Ovary (tissue), 7 donors: ENCODE measurements at regions not wholly inside any gene's neighbourhood (a gene's known extent, or its start where the extent isn't known, plus 50 kb on each side); places are given as distances from the start of the nearest gene placed in this dataset.

Experiments
- DNase-seq, 5 donors: peaks; one replicate each; pipeline ENCODE4 v3.0.0-alpha.2; 2019 to 2020
- H3K27ac ChIP-seq, 2 donors: fragments of 200-600 bp; one replicate each; pipeline versions ENCODE4 v1.5.1 to v1.8.0; 2019 to 2022
- H3K27me3 ChIP-seq: fragments of 200-600 bp; one replicate; pipeline ENCODE4 v1.8.0; 2022
- H3K36me3 ChIP-seq: fragments of 200-600 bp; sonication (generic); one replicate; pipeline ENCODE4 v1.5.1; 2019
- H3K4me1 ChIP-seq: one replicate; pipeline ENCODE4 v1.8.1; 2013; ENCODE audit warnings: mild to moderate bottlenecking, moderate library complexity; ENCODE audit not compliant: insufficient read depth
- H3K4me3 ChIP-seq: fragments of 200-600 bp; sonication (generic); one replicate; pipeline ENCODE4 v1.5.1; 2017
- H3K9me3 ChIP-seq, 2 donors: fragments of 200-600 bp in 1 of 2; sonication (generic) in 1 of 2; one replicate each; pipeline versions ENCODE4 v1.5.1 to v1.8.1; 2013 to 2019; ENCODE audit warnings: mild to moderate bottlenecking in 1 of 2, moderate library complexity in 1 of 2
- CTCF ChIP-seq, 3 donors: fragments of 450-650 bp in 2 of 3; fragments of 200-600 bp in 1 of 3; IDR thresholded peaks; one replicate each; pipeline versions ENCODE4 v1.5.1 to v1.8.0; 2016 to 2022; ENCODE audit warnings: antibody characterized with exemption in 3 of 3, mild to moderate bottlenecking in 1 of 3
- EP300 ChIP-seq: sonication (generic); formaldehyde crosslinking; IDR thresholded peaks from one replicate; pipeline ENCODE4 v1.6.1; 2017; ENCODE audit warnings: antibody characterized with exemption
- POLR2A ChIP-seq: fragments of 450-650 bp; IDR thresholded peaks from one replicate; pipeline ENCODE4 v1.6.1; 2017; ENCODE audit warnings: antibody characterized with exemption, mild to moderate bottlenecking, moderate library complexity
- WGBS, 3 donors: extraction: QIAGEN DNeasy Blood & Tissue Kit in 1 of 3; methylation state at CpG; one replicate each; pipeline versions ENCODE4 v1.1.5 to v1.1.7; 2013 to 2017; 5-methylcytosine and 5-hydroxymethylcytosine counted together
- intact Hi-C, 4 donors: fragments of 100-400 bp; cut with DNase I; formaldehyde crosslinking; loops; one replicate each; pipeline versions ENCODE4 v1.11.0 to v1.15.1; 2022 to 2023
- donor health status: DM: no; HTN: no; CAD: no; lungs with moderate emphysema.
- donor health status: DM: no; HTN: no; CAD: no.
- donor health status: Bipolar disorder and iron deficiency.
- donor health status: DM: no; HTN: no; CAD: no.
- donor health status: DM: yes; HTN: yes; CAD: no.

GRCh38 chr2:217501887-217502286 is 500.9 kb downstream of the TNS1 start:
- H3K27ac ChIP-seq = no peak overlapping the region
- H3K36me3 ChIP-seq = no peaks in the 10 kb centered on the region
- no peaks in the 10 kb centered on the region for H3K27me3 ChIP-seq
- intact Hi-C loops = no loop called here
- DNase-seq = no peak
- no peak overlapping the region for H3K4me3 ChIP-seq
- no peak for TF ChIP-seq POLR2A
- no peak for TF ChIP-seq CTCF (IDR thresholded peaks at IDR 0.05)
- no peak for TF ChIP-seq EP300
- no peaks in the 10 kb centered on the region for H3K4me1 ChIP-seq
- 88 to 92% (median 91%) methylated on average over 2 of the region's 2 CpGs for WGBS, 3 donors
- no peaks in the 10 kb centered on the region for H3K9me3 ChIP-seq

- no peaks in the 10 kb centered on the region for H3K4me1 ChIP-seq
- WGBS, 3 donors = 70 to 82% (median 72%) methylated on average over 3 of the region's 3 CpGs
- H3K27ac ChIP-seq = no peak overlapping the region
- TF ChIP-seq CTCF (IDR thresholded peaks at IDR 0.05) (no peak), EP300 (no peak), POLR2A (no peak)
- H3K9me3 ChIP-seq = no peaks in the 10 kb centered on the region
- no peak for DNase-seq
- intact Hi-C loops = no loop called here
- no peak overlapping the region for H3K4me3 ChIP-seq
- no peaks in the 10 kb centered on the region for H3K36me3 ChIP-seq
- H3K27me3 ChIP-seq = no peaks in the 10 kb centered on the region
Measured at GRCh38 chr2:217497843-217498377, 504.9 kb downstream of the TNS1 start.

- no peak overlapping the region for H3K4me3 ChIP-seq
- TF ChIP-seq POLR2A = no peak
- no peak for TF ChIP-seq CTCF (IDR thresholded peaks at IDR 0.05)
- no peak for TF ChIP-seq EP300
- H3K27me3 ChIP-seq = no peaks in the 10 kb centered on the region
- no peaks in the 10 kb centered on the region for H3K9me3 ChIP-seq
- no peak overlapping the region for H3K27ac ChIP-seq
- intact Hi-C loops = no loop called here
- WGBS, 3 donors = 95 to 99% (median 96%) methylated on average over 4 of the region's 4 CpGs
- no peak for DNase-seq
- no peaks in the 10 kb centered on the region for H3K36me3 ChIP-seq
- H3K4me1 ChIP-seq = no peaks in the 10 kb centered on the region
Measured at GRCh38 chr2:217494557-217494956, 508.2 kb downstream of the TNS1 start.

- TF ChIP-seq POLR2A = no peak
- TF ChIP-seq EP300 = no peak
- no peak for TF ChIP-seq CTCF (IDR thresholded peaks at IDR 0.05)
- WGBS, 3 donors = 85 to 88% (median 86%) methylated on average over 2 of the region's 2 CpGs
Measured at GRCh38 chr2:217491271-217491670, 511.5 kb downstream of the TNS1 start.

More at GRCh38 chr2:217491271-217491670, 511.5 kb downstream of the TNS1 start:
- no peaks in the 10 kb centered on the region for H3K36me3 ChIP-seq
- no peaks in the 10 kb centered on the region for H3K9me3 ChIP-seq
- DNase-seq = no peak
- intact Hi-C loops = no loop called here
- no peaks in the 10 kb centered on the region for H3K27me3 ChIP-seq
- no peak overlapping the region for H3K4me3 ChIP-seq
- H3K4me1 ChIP-seq = no peaks in the 10 kb centered on the region
- no peak overlapping the region for H3K27ac ChIP-seq
